SU-DHL-6 (cell line): ENCODE measurements at regions not wholly inside any gene's neighbourhood (a gene's known extent, or its start where the extent isn't known, plus 50 kb on each side); places are given as distances from the start of the nearest gene placed in this dataset.

ENCODE experiments used
- CTCF ChIP-seq: fragments of 200-600 bp; sonication (generic); IDR thresholded peaks from one replicate; pipeline ENCODE4 v1.5.1; 2017; ENCODE audit warnings: antibody characterized with exemption, mild to moderate bottlenecking, low read length, moderate library complexity; ENCODE audit not compliant: insufficient read depth, poor library complexity, severe bottlenecking
- EZH2phosphoT487 ChIP-seq: fragments of 200-600 bp; sonication (generic), shearing (Covaris generic); conservative IDR thresholded peaks from 2 replicates; pipeline ENCODE4 v1.6.1; 2018; ENCODE audit warnings: mild to moderate bottlenecking, antibody characterized with exemption, low read length, moderate library complexity, mixed read lengths

- TF ChIP-seq CTCF (no peak), EZH2phosphoT487 (no peak)
Observed at GRCh38 chr4:155119006-155119405, 89.4 kb upstream of the NPY2R start.
